Calu3 (cell line): ENCODE measurements at regions not wholly inside any gene's neighbourhood (a gene's known extent, or its start where the extent isn't known, plus 50 kb on each side); places are given as distances from the start of the nearest gene placed in this dataset.
A peak's percentile ranks its signal among the peaks of the same experiment; 100 is the strongest.
"Not testable (repeated sequence)": the region's sequence is repeated elsewhere in the genome, so short reads cannot be mapped to it uniquely, and the experiment has no call there.

Experiments
- BruUV-seq: library from RNA; stranded (reverse); fragments of 400-500 nt; replicated peaks from 2 replicates; lab custom pipeline; 2021; lab: Mats Ljungman, UMichigan
- CTCF ChIA-PET: fragments of 300-600 bp; sonication (Branson Sonifier 250); formaldehyde crosslinking; loops from one replicate; lab custom pipeline; 2022; ENCODE audit warnings: antibody characterized with exemption; lab: Charles Lee
- DNase-seq: peaks from one replicate; pipeline ENCODE4 v3.0.0; 2022
- H3K27ac Mint-ChIP-seq: one replicate; pipeline ENCODE4 v1.8.0; 2022; ENCODE audit warnings: mixed read lengths; ENCODE audit not compliant: unreplicated experiment
- H3K27me3 Mint-ChIP-seq: one replicate; pipeline ENCODE4 v1.8.0; 2022; ENCODE audit warnings: mixed read lengths; ENCODE audit not compliant: unreplicated experiment
- H3K36me3 Mint-ChIP-seq: one replicate; pipeline ENCODE4 v1.8.0; 2022; ENCODE audit warnings: mild to moderate bottlenecking, moderate library complexity, mixed read lengths; ENCODE audit not compliant: insufficient read depth, unreplicated experiment
- H3K4me1 Mint-ChIP-seq: one replicate; pipeline ENCODE4 v1.8.0; 2022; ENCODE audit warnings: mild to moderate bottlenecking, low read depth, mixed read lengths; ENCODE audit not compliant: unreplicated experiment
- H3K4me3 Mint-ChIP-seq: one replicate; pipeline ENCODE4 v1.8.0; 2022; ENCODE audit warnings: mild to moderate bottlenecking, low read depth, moderate library complexity, mixed read lengths; ENCODE audit not compliant: unreplicated experiment
- H3K9me3 Mint-ChIP-seq: one replicate; pipeline ENCODE4 v1.8.0; 2022; ENCODE audit warnings: low read depth, mixed read lengths; ENCODE audit not compliant: unreplicated experiment
- intact Hi-C: fragments of 100-400 bp; cut with micrococcal nuclease; formaldehyde crosslinking; loops from one replicate; pipeline ENCODE4 v1.10.0; 2022; ENCODE audit not compliant: unreplicated experiment
- TF ChIP-seq, protein P1 (sequence below): fragments of 200-600 bp; IDR thresholded peaks from one replicate; pipeline ENCODE4 v1.8.0; 2022; ENCODE audit warnings: antibody characterized with exemption; ENCODE audit not compliant: unreplicated experiment

DNA sequence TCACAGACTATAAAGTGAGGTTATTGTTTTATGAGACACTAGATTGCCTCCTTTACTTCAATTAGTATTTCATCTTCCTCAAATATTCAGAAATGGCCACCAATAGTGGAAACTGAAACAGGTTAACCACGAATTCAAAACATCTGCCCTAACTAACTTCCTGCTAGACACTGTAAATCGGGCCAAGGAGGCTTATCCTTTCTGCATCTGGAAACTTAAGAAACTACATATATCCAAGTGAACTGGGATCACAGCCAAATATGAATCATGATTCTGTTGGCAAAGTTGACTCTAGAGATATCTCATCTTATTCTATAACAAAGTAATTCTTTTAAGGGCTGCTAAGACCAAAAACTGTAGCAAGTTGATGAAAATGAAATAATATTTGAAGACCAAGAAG is 136.6 kb upstream of the ZC3H15 start:
- no TSS peak for BruUV-seq
- DNase-seq, result peak; percentile 12
- peak overlapping the region; percentile 73 for H3K27ac Mint-ChIP-seq
- H3K4me3 Mint-ChIP-seq, result no peak overlapping the region
- CTCF ChIA-PET, result no interaction called here
- TF ChIP-seq, protein P1, sequence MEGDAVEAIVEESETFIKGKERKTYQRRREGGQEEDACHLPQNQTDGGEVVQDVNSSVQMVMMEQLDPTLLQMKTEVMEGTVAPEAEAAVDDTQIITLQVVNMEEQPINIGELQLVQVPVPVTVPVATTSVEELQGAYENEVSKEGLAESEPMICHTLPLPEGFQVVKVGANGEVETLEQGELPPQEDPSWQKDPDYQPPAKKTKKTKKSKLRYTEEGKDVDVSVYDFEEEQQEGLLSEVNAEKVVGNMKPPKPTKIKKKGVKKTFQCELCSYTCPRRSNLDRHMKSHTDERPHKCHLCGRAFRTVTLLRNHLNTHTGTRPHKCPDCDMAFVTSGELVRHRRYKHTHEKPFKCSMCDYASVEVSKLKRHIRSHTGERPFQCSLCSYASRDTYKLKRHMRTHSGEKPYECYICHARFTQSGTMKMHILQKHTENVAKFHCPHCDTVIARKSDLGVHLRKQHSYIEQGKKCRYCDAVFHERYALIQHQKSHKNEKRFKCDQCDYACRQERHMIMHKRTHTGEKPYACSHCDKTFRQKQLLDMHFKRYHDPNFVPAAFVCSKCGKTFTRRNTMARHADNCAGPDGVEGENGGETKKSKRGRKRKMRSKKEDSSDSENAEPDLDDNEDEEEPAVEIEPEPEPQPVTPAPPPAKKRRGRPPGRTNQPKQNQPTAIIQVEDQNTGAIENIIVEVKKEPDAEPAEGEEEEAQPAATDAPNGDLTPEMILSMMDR, result no peak
- H3K27me3 Mint-ChIP-seq, result no peaks in the 10 kb centered on the region
- no peaks in the 10 kb centered on the region for H3K36me3 Mint-ChIP-seq
- intact Hi-C loops, result loop anchor here (5.0 kb wide), 1 partner anchor 98 kb away; no protein-coding TSS in a partner anchor
- H3K9me3 Mint-ChIP-seq, result peaks cover 8% of the 10 kb centered on the region
- H3K4me1 Mint-ChIP-seq, result peaks cover 7% of the 10 kb centered on the region

DNA sequence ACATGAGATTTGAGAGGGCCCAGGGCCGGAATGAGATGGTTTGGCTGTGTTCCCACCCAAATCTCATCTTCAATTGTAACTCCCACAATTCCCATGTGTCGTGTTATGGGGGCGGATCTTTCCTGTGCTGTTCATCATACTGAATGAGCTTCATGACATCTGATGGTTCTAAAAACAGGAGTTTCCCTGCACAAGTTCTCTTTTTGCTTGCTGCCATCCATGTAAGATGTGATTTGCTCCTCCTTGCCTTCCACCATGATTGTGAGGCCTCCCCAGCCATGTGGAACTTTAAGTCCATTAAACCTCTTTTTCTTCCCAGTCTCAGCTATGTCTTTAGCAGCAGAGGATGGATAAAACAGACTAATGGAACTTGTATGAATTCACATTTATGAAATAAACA is 131.9 kb upstream of the ZC3H15 start:
- H3K4me1 Mint-ChIP-seq, H3K36me3 Mint-ChIP-seq, intact Hi-C loops, H3K4me3 Mint-ChIP-seq, H3K9me3 Mint-ChIP-seq, CTCF ChIA-PET, H3K27me3 Mint-ChIP-seq, DNase-seq, BruUV-seq, H3K27ac Mint-ChIP-seq: not testable (repeated sequence)

DNA sequence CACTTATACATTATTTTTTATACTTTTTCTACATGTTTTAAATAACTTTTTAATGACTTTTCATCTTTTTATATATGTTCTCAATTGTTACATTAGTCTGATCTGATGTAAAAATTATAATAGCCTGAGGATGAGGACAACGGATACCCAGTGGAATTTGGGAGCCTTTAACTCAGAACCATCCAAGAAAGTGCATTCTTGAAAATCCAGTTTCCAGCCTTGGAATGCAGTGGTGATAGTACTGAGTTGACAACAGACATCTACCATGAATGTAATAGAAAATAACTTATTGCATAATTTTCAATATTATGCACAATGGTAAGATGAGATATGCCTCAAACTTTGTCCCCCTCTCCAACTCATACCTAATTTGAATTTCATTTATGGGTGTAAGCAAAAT is 120.7 kb upstream of the ZC3H15 start:
- CTCF ChIA-PET, result no interaction called here
- H3K27me3 Mint-ChIP-seq, result no peaks in the 10 kb centered on the region
- H3K9me3 Mint-ChIP-seq, result peaks cover 2% of the 10 kb centered on the region
- no TSS peak for BruUV-seq
- H3K36me3 Mint-ChIP-seq, result no peaks in the 10 kb centered on the region
- DNase-seq, result no peak
- peaks cover 9% of the 10 kb centered on the region for H3K4me1 Mint-ChIP-seq
- H3K4me3 Mint-ChIP-seq, result no peak overlapping the region
- TF ChIP-seq, protein P1, result no peak
- H3K27ac Mint-ChIP-seq, result no peak overlapping the region
- intact Hi-C loops, result no loop called here

DNA sequence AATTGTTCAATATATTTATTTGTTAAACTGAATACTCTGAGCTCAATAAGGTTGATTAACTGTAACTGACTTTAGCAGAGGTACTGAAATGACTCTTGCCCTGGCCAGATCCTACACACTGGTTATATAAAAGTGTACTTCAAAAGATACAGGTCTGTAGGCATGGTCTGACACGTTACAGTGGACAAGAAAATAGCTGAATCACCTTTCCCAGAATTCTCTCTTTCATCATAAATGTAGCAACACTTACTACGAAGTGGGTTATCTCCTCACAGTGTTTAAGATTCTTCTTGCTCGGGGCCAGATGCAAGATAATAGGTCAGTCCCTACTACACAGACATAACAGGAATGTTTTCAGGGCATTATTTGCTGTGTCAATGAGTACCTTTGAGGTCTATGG is 107.0 kb upstream of the ZC3H15 start:
- Mint-ChIP-seq H3K27ac (no peak overlapping the region), H3K4me3 (no peak overlapping the region), H3K36me3 (no peaks in the 10 kb centered on the region), H3K9me3 (peaks cover 2% of the 10 kb centered on the region), H3K4me1 (no peaks in the 10 kb centered on the region), H3K27me3 (no peaks in the 10 kb centered on the region)
- no TSS peak for BruUV-seq
- CTCF ChIA-PET, result no interaction called here
- no peak for DNase-seq
- intact Hi-C loops, result no loop called here
- TF ChIP-seq, protein P1, result no peak

DNA sequence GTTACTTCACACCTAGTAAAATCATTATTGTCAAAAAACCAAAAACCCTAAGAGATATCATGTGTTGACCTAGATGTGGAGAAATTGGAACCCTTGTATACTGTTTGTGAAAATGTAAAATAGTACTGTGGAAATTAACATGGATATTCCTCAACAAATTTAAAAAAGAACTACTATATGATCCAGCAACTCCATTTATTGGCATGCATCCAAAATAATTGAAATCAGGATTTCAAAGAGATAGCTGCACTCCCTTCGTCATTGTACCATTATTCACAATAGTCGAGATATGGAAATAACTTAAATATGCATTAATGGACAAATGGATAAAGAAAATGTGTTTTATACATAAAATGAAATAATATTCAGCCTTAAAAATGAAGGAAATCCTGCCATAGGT is 105.3 kb upstream of the ZC3H15 start:
- CTCF ChIA-PET, result no interaction called here
- BruUV-seq, result no TSS peak
- TF ChIP-seq, protein P1, result no peak
- intact Hi-C loops, result no loop called here
- no peak overlapping the region for H3K27ac Mint-ChIP-seq
- no peak for DNase-seq
- peaks cover under 1% of the 10 kb centered on the region for H3K9me3 Mint-ChIP-seq
- H3K27me3 Mint-ChIP-seq, result no peaks in the 10 kb centered on the region
- H3K36me3 Mint-ChIP-seq, result no peaks in the 10 kb centered on the region
- H3K4me1 Mint-ChIP-seq, result no peaks in the 10 kb centered on the region
- no peak overlapping the region for H3K4me3 Mint-ChIP-seq
